ENCODE measurements at regions not wholly inside any gene's neighbourhood (a gene's known extent, or its start where the extent isn't known, plus 50 kb on each side); places are given as distances from the start of the nearest gene placed in this dataset.

GRCh38 chr20:40926928-40927327, 101.7 kb upstream of the TOP1 start:
- no TSS peak for BruUV-seq (replicated peaks)
- Histone ChIP-seq H3K79me2 (ENCODE audit: control insufficient read depth, insufficient read depth, low read length) (no peaks in the 10 kb centered on the region), H3K4me3 (replicated peaks in 1 of 3; ENCODE audit: insufficient read depth in 1 of 3, low read depth in 1 of 3, low read length in 3 of 3) (no peak overlapping the region), H3K36me3 (ENCODE audit: control insufficient read depth in 2 of 2, extremely low read depth in 1 of 2, insufficient read depth in 2 of 2, low read length in 2 of 2) (no peaks in the 10 kb centered on the region), H3K9me1 (replicated peaks; ENCODE audit: control insufficient read depth, extremely low read depth, insufficient read depth, low read length) (no peaks in the 10 kb centered on the region), H3K9ac (replicated peaks; ENCODE audit: extremely low read depth, insufficient read depth, low read length) (no peak overlapping the region), H2AFZ (ENCODE audit: low read depth, low read length) (no peak overlapping the region), H3K9me3 (replicated peaks; ENCODE audit: control insufficient read depth, insufficient read depth, low read length) (no peaks in the 10 kb centered on the region), H4K20me1 (replicated peaks; ENCODE audit: control insufficient read depth, extremely low read depth, insufficient read depth, low read length) (no peaks in the 10 kb centered on the region), H3K27ac (ENCODE audit: insufficient read depth, low read depth, low read length) (no peak overlapping the region), H3K4me1 (ENCODE audit: control insufficient read depth, extremely low read depth, insufficient read depth, low read length) (no peaks in the 10 kb centered on the region), H3K4me2 (ENCODE audit: insufficient read depth, low read length) (no peak overlapping the region), H3K27me3 (ENCODE audit: control insufficient read depth in 2 of 2, insufficient read depth in 2 of 2, low read length in 2 of 2) (no peaks in the 10 kb centered on the region)
- DNase-seq (ENCODE audit: low read depth, low spot score) (no peak), FAIRE-seq (no peak)
- CTCF ChIA-PET = no interaction called here
- intact Hi-C loops (cut with micrococcal nuclease) (no loop called here), dilution Hi-C loops (cut with MboI; ENCODE audit: extremely low pct_ligation_motif_present, low sequenced_read_pairs) (no loop called here)
- no peak for TF ChIP-seq FOS (IDR thresholded peaks at IDR 0.05; ENCODE audit: borderline replicate concordance, insufficient read depth, low read length)
- TF ChIP-seq POLR2A (IDR thresholded peaks at IDR 0.05; ENCODE audit: low read depth, low read length) = no peak
- TF ChIP-seq POLR2AphosphoS5 (IDR thresholded peaks at IDR 0.05; ENCODE audit: insufficient read depth, low read depth, low read length) = no peak
- no peak for TF ChIP-seq MAX (IDR thresholded peaks at IDR 0.05; ENCODE audit: insufficient read depth, insufficient read length)
- no peak for TF ChIP-seq CTCF (IDR thresholded peaks at IDR 0.05; ENCODE audit: extremely low read depth in 1 of 2, insufficient read depth in 1 of 2, low read depth in 1 of 2, low read length in 2 of 2)
- no peak for TF ChIP-seq JUN (IDR thresholded peaks at IDR 0.05; ENCODE audit: borderline replicate concordance, insufficient read depth, insufficient read length, low read depth)
- no peak for TF ChIP-seq GATA2 (IDR thresholded peaks at IDR 0.05; ENCODE audit: insufficient read depth, insufficient read length, low read depth, low read length)
- no peak for TF ChIP-seq EZH2 (IDR thresholded peaks at IDR 0.05; ENCODE audit: borderline replicate concordance, low read depth, low read length, severe bottlenecking)
- TF ChIP-seq MYC (IDR thresholded peaks at IDR 0.05; ENCODE audit: low read depth, low read length) = no peak
- POLR2A ChIA-PET = no interaction called here
